Gastrocnemius medialis (tissue), 4 donors: ENCODE measurements at regions not wholly inside any gene's neighbourhood (a gene's known extent, or its start where the extent isn't known, plus 50 kb on each side); places are given as distances from the start of the nearest gene placed in this dataset.
A peak's percentile ranks its signal among the peaks of the same experiment; 100 is the strongest.

Experiments
- ATAC-seq, 2 donors: fragments of 150-250 bp; one replicate each; pipeline ENCODE4 v1.9.1; 2016
- DNase-seq, 2 donors: peaks; one replicate each; pipeline ENCODE4 v3.0.0-alpha.2; 2019
- H3K27ac ChIP-seq, 4 donors: fragments of 200-600 bp; sonication (generic); 1 replicate in 1 of 4; 2 replicates in 3 of 4; pipeline ENCODE4 v1.5.1; 2016 to 2018; ENCODE audit warnings: mild to moderate bottlenecking in 2 of 4, moderate library complexity in 1 of 4
- H3K27me3 ChIP-seq, 3 donors: fragments of 200-600 bp; sonication (generic) in 2 of 3; 1 replicate in 1 of 3; 2 replicates in 2 of 3; pipeline versions ENCODE4 v1.5.1 to v1.6.0; 2016 to 2019; ENCODE audit warnings: mild to moderate bottlenecking in 1 of 3, moderate library complexity in 1 of 3
- H3K36me3 ChIP-seq, 2 donors: fragments of 200-600 bp; sonication (generic) in 1 of 2; one replicate each; pipeline ENCODE4 v1.5.1; 2017 to 2018
- H3K4me1 ChIP-seq, 2 donors: fragments of 200-600 bp; sonication (generic) in 1 of 2; one replicate each; pipeline ENCODE4 v1.5.1; 2016 to 2017; ENCODE audit warnings: mild to moderate bottlenecking in 2 of 2
- H3K4me3 ChIP-seq, 4 donors: fragments of 200-600 bp; sonication (generic) in 3 of 4; 1 replicate in 1 of 4; 2 replicates in 3 of 4; pipeline ENCODE4 v1.5.1; 2016 to 2019; ENCODE audit warnings: mild to moderate bottlenecking in 2 of 4
- H3K9me3 ChIP-seq, 3 donors: fragments of 200-600 bp; sonication (generic) in 2 of 3; 1 replicate in 1 of 3; 2 replicates in 2 of 3; pipeline ENCODE4 v1.5.1; 2016 to 2019
- CTCF ChIP-seq, 5 experiments: fragments of 450-650 bp in 3 of 5; fragments of 200-600 bp in 2 of 5; sonication (generic) in 2 of 5; IDR thresholded peaks in 4 of 5; conservative IDR thresholded peaks in 1 of 5; 1 replicate in 4 of 5; 2 replicates in 1 of 5; pipeline ENCODE4 v1.5.1; 2016 to 2019; ENCODE audit warnings: antibody characterized with exemption in 5 of 5, mild to moderate bottlenecking in 3 of 5, moderate library complexity in 3 of 5
- POLR2A ChIP-seq, 2 donors: fragments of 450-650 bp; IDR thresholded peaks; one replicate each; pipeline ENCODE4 v1.6.1; 2017; ENCODE audit warnings: antibody characterized with exemption in 2 of 2, mild to moderate bottlenecking in 2 of 2, moderate library complexity in 2 of 2
- in situ Hi-C, 4 donors: fragments of 200-750 bp; cut with MboI; loops; one replicate each; pipeline versions ENCODE4 v1.15.0 to v1.8.0; 2017; ENCODE audit warnings: low sequenced_read_pairs in 4 of 4
- intact Hi-C: fragments of 100-400 bp; cut with DNase I; formaldehyde crosslinking; loops from one replicate; pipeline ENCODE4 v1.15.1; 2023; ENCODE audit warnings: low total_unique reads

GRCh38 chr2:47234456-47234855, 58.1 kb upstream of the CALM2 start:
- in situ Hi-C loops (no loop called here), intact Hi-C loops (no loop called here)
- H3K4me3 ChIP-seq: no peak overlapping the region
- H3K9me3 ChIP-seq: no peaks in the 10 kb centered on the region
- no peak for DNase-seq
- no peaks in the 10 kb centered on the region for H3K27me3 ChIP-seq
- TF ChIP-seq POLR2A (IDR thresholded peaks at IDR 0.05) (no peak), CTCF (IDR thresholded peaks at IDR 0.05 in 4 of 5, conservative IDR thresholded peaks at IDR 0.05 in 1 of 5) (no peak)
- no peaks in the 10 kb centered on the region for H3K4me1 ChIP-seq
- H3K36me3 ChIP-seq: no peaks in the 10 kb centered on the region
- ATAC-seq: no peak
- H3K27ac ChIP-seq: no peak overlapping the region

- Histone ChIP-seq H3K4me3 (no peak overlapping the region), H3K27ac (no peak overlapping the region), H3K36me3 (no peaks in the 10 kb centered on the region), H3K27me3 (no peaks in the 10 kb centered on the region), H3K9me3 (no peaks in the 10 kb centered on the region), H3K4me1 (no peaks in the 10 kb centered on the region)
- no peak for DNase-seq
- TF ChIP-seq POLR2A (IDR thresholded peaks at IDR 0.05) (no peak), CTCF (IDR thresholded peaks at IDR 0.05 in 4 of 5, conservative IDR thresholded peaks at IDR 0.05 in 1 of 5) (no peak)
- ATAC-seq: no peak
- intact Hi-C loops: no loop called here
- in situ Hi-C loops: no loop called here
Measured at GRCh38 chr2:47232738-47233415, 56.6 kb upstream of the CALM2 start.

- Histone ChIP-seq H3K4me3 (no peak overlapping the region), H3K36me3 (no peaks in the 10 kb centered on the region), H3K27ac (no peak overlapping the region), H3K27me3 (no peaks in the 10 kb centered on the region), H3K4me1 (peaks cover 15% of the 10 kb centered on the region in 2 donors), H3K9me3 (no peaks in the 10 kb centered on the region)
- intact Hi-C loops (no loop called here), in situ Hi-C loops (no loop called here)
- TF ChIP-seq CTCF (IDR thresholded peaks at IDR 0.05 in 4 of 5, conservative IDR thresholded peaks at IDR 0.05 in 1 of 5) (no peak), POLR2A (IDR thresholded peaks at IDR 0.05) (no peak)
- ATAC-seq (peak; percentile 47 to 76), DNase-seq (peak; percentile 30 to 72)
Measured at GRCh38 chr2:47230418-47230817, 54.1 kb upstream of the CALM2 start.

GRCh38 chr2:47227532-47228279, 51.4 kb upstream of the CALM2 start:
- in situ Hi-C loops: no loop called here

More at GRCh38 chr2:47227532-47228279, 51.4 kb upstream of the CALM2 start:
- intact Hi-C loops: loop anchor here (5.0 kb wide), 1 partner anchor 75 kb away; no protein-coding TSS in a partner anchor
- Histone ChIP-seq H3K36me3 (no peaks in the 10 kb centered on the region), H3K4me1 (peaks cover 29 to 31% of the 10 kb centered on the region in 2 donors), H3K27ac (no peak overlapping the region), H3K9me3 (no peaks in the 10 kb centered on the region), H3K4me3 (no peak overlapping the region), H3K27me3 (no peaks in the 10 kb centered on the region)
- TF ChIP-seq CTCF (IDR thresholded peaks at IDR 0.05 in 4 of 5, conservative IDR thresholded peaks at IDR 0.05 in 1 of 5): no peak
- DNase-seq (no peak), ATAC-seq (no peak)
